DOHH2 (cell line): ENCODE measurements at regions not wholly inside any gene's neighbourhood (a gene's known extent, or its start where the extent isn't known, plus 50 kb on each side); places are given as distances from the start of the nearest gene placed in this dataset.

ENCODE experiments used
- H3F3A ChIP-seq: fragments of 200-600 bp; sonication (generic), shearing (Covaris generic); 2 replicates; pipeline ENCODE4 v1.6.0; 2016; ENCODE audit warnings: antibody characterized with exemption, mild to moderate bottlenecking; ENCODE audit not compliant: control insufficient read depth, insufficient read depth
- H3K27ac ChIP-seq: fragments of 200-600 bp; sonication (generic); 2 replicates; pipeline ENCODE4 v1.5.1; 2014; ENCODE audit warnings: low read depth, mild to moderate bottlenecking, low read length, moderate library complexity
- H3K27me3 ChIP-seq: fragments of 200-600 bp; sonication (generic); 2 replicates; pipeline ENCODE4 v1.6.1; 2014; ENCODE audit warnings: mild to moderate bottlenecking, low read length, mixed read lengths; ENCODE audit not compliant: control insufficient read depth
- H3K36me3 ChIP-seq: fragments of 200-600 bp; sonication (generic); 2 replicates; pipeline ENCODE4 v1.6.1; 2014; ENCODE audit warnings: mild to moderate bottlenecking, low read length, moderate library complexity, mixed read lengths; ENCODE audit not compliant: control insufficient read depth
- H3K4me1 ChIP-seq: fragments of 200-600 bp; sonication (generic); 2 replicates; pipeline ENCODE4 v1.6.1; 2014; ENCODE audit warnings: mild to moderate bottlenecking, low read length, mixed read lengths; ENCODE audit not compliant: control insufficient read depth
- H3K4me2 ChIP-seq: fragments of 200-600 bp; sonication (generic); 2 replicates; pipeline ENCODE4 v1.6.0; 2014; ENCODE audit warnings: mild to moderate bottlenecking, low read length, moderate library complexity
- H3K4me3 ChIP-seq: fragments of 200-600 bp; sonication (generic); 2 replicates; pipeline ENCODE4 v1.5.1; 2014; ENCODE audit warnings: mild to moderate bottlenecking, low read length, mixed read lengths
- H3K79me2 ChIP-seq: fragments of 200-600 bp; sonication (generic); 2 replicates; pipeline ENCODE4 v1.6.1; 2014; ENCODE audit warnings: mild to moderate bottlenecking, low read length, mixed read lengths; ENCODE audit not compliant: control insufficient read depth
- H3K9me2 ChIP-seq: fragments of 200-600 bp; sonication (generic); replicated peaks from 2 replicates; pipeline ENCODE4 v1.6.1; 2014; ENCODE audit warnings: mild to moderate bottlenecking, low read length, mixed read lengths; ENCODE audit not compliant: control insufficient read depth
- H3K9me3 ChIP-seq: fragments of 200-600 bp; sonication (generic); 2 replicates; pipeline ENCODE4 v1.6.1; 2014; ENCODE audit warnings: antibody characterized with exemption, low read length, mixed read lengths; ENCODE audit not compliant: control insufficient read depth, insufficient read depth
- H4K20me1 ChIP-seq: fragments of 200-600 bp; sonication (generic); 2 replicates; pipeline ENCODE4 v1.6.0; 2014; ENCODE audit warnings: low read depth, mild to moderate bottlenecking, antibody characterized with exemption, low read length, moderate library complexity; ENCODE audit not compliant: control insufficient read depth, insufficient read depth
- CTCF ChIP-seq: fragments of 200-600 bp; sonication (generic); IDR thresholded peaks from one replicate; pipeline ENCODE4 v1.5.1; 2014; ENCODE audit warnings: antibody characterized with exemption, mild to moderate bottlenecking, low read depth, low read length; ENCODE audit not compliant: poor library complexity, severe bottlenecking
- EZH2phosphoT487 ChIP-seq: fragments of 200-600 bp; sonication (generic); IDR thresholded peaks from 2 replicates; pipeline ENCODE4 v1.6.1; 2017; ENCODE audit warnings: borderline replicate concordance, mild to moderate bottlenecking, antibody characterized with exemption, low read length, moderate library complexity, mixed read lengths

GRCh38 chr11:109192864-109193263, 229.1 kb upstream of the C11orf87 start:
- Histone ChIP-seq H3K36me3 (no peaks in the 10 kb centered on the region), H3K4me3 (no peak overlapping the region), H3K27me3 (no peaks in the 10 kb centered on the region), H3K9me3 (no peaks in the 10 kb centered on the region; the same call in 1 of the 2 replicates), H3K79me2 (no peaks in the 10 kb centered on the region), H3F3A (no peaks in the 10 kb centered on the region), H3K4me2 (no peak overlapping the region), H3K4me1 (no peaks in the 10 kb centered on the region), H3K9me2 (no peaks in the 10 kb centered on the region), H3K27ac (no peak overlapping the region), H4K20me1 (no peaks in the 10 kb centered on the region)
- TF ChIP-seq CTCF (no peak), EZH2phosphoT487 (no peak)

- Histone ChIP-seq H3K9me3 (no peaks in the 10 kb centered on the region; the same call in 1 of the 2 replicates), H3K27ac (no peak overlapping the region), H3K27me3 (no peaks in the 10 kb centered on the region), H3K4me2 (no peak overlapping the region), H3K4me3 (no peak overlapping the region), H3K79me2 (no peaks in the 10 kb centered on the region), H3K36me3 (no peaks in the 10 kb centered on the region), H3K4me1 (no peaks in the 10 kb centered on the region), H3F3A (no peaks in the 10 kb centered on the region), H4K20me1 (no peaks in the 10 kb centered on the region), H3K9me2 (no peaks in the 10 kb centered on the region)
- TF ChIP-seq CTCF (no peak), EZH2phosphoT487 (no peak)
Measured at GRCh38 chr11:109193880-109194279, 228.1 kb upstream of the C11orf87 start.

GRCh38 chr11:109196016-109196415, 226.0 kb upstream of the C11orf87 start:
- Histone ChIP-seq H3K9me2 (no peaks in the 10 kb centered on the region), H3F3A (no peaks in the 10 kb centered on the region), H3K4me1 (no peaks in the 10 kb centered on the region), H3K79me2 (no peaks in the 10 kb centered on the region), H3K36me3 (no peaks in the 10 kb centered on the region), H3K27ac (no peak overlapping the region), H3K4me2 (no peak overlapping the region), H4K20me1 (no peaks in the 10 kb centered on the region), H3K9me3 (no peaks in the 10 kb centered on the region; the same call in 1 of the 2 replicates), H3K4me3 (no peak overlapping the region), H3K27me3 (no peaks in the 10 kb centered on the region)
- no peak for TF ChIP-seq EZH2phosphoT487
- TF ChIP-seq CTCF: no peak

GRCh38 chr11:109197656-109198055, 224.3 kb upstream of the C11orf87 start:
- Histone ChIP-seq H3K4me2 (no peak overlapping the region), H3K9me2 (no peaks in the 10 kb centered on the region), H3K27me3 (no peaks in the 10 kb centered on the region), H3K9me3 (no peaks in the 10 kb centered on the region; the same call in 1 of the 2 replicates), H4K20me1 (no peaks in the 10 kb centered on the region), H3K27ac (no peak overlapping the region), H3K4me3 (no peak overlapping the region), H3K4me1 (no peaks in the 10 kb centered on the region), H3K36me3 (no peaks in the 10 kb centered on the region), H3K79me2 (no peaks in the 10 kb centered on the region), H3F3A (no peaks in the 10 kb centered on the region)
- TF ChIP-seq CTCF: no peak
- TF ChIP-seq EZH2phosphoT487: no peak
